ENCODE measurements at regions not wholly inside any gene's neighbourhood (a gene's known extent, or its start where the extent isn't known, plus 50 kb on each side); places are given as distances from the start of the nearest gene placed in this dataset.

DNA sequence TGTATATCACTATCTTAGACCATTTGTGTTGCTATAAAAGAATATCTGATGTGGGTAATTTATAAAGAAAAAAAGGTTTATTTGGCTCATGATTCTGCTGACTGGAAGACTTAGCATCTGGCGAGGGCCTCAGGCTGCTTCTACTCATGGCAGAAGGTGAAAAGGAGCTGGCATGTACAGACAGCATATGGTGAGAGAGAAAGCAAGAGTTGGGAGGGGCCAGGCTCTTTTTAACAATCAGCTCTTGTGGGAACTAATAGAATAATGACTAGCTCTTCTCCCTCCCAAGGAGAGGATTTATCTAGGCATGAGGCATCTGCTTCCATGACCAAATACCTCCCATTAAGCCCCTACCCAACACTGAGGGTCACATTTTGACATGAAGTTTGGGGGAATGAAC lies 130.2 kb upstream of the SV2C start:
- TF ChIP-seq, protein P1, sequence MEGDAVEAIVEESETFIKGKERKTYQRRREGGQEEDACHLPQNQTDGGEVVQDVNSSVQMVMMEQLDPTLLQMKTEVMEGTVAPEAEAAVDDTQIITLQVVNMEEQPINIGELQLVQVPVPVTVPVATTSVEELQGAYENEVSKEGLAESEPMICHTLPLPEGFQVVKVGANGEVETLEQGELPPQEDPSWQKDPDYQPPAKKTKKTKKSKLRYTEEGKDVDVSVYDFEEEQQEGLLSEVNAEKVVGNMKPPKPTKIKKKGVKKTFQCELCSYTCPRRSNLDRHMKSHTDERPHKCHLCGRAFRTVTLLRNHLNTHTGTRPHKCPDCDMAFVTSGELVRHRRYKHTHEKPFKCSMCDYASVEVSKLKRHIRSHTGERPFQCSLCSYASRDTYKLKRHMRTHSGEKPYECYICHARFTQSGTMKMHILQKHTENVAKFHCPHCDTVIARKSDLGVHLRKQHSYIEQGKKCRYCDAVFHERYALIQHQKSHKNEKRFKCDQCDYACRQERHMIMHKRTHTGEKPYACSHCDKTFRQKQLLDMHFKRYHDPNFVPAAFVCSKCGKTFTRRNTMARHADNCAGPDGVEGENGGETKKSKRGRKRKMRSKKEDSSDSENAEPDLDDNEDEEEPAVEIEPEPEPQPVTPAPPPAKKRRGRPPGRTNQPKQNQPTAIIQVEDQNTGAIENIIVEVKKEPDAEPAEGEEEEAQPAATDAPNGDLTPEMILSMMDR (IDR thresholded peaks at IDR 0.05) = no peak
- TF ChIP-seq POLR2A (IDR thresholded peaks at IDR 0.05) = no peak
- intact Hi-C loops (cut with DNase I) = no loop called here
- no peak for DNase-seq
- H3K4me1 ChIP-seq = no peaks in the 10 kb centered on the region
- no peak overlapping the region for H3K27ac ChIP-seq
- 74 to 79% methylated on average over 1 of the region's 1 CpG for WGBS, 2 donors
- no peaks in the 10 kb centered on the region for H3K27me3 ChIP-seq
- no peak overlapping the region for H3K4me3 ChIP-seq (replicated peaks in 1 of 3)
- no peaks in the 10 kb centered on the region for H3K9me3 ChIP-seq
- H3K36me3 ChIP-seq = no peaks in the 10 kb centered on the region

DNA sequence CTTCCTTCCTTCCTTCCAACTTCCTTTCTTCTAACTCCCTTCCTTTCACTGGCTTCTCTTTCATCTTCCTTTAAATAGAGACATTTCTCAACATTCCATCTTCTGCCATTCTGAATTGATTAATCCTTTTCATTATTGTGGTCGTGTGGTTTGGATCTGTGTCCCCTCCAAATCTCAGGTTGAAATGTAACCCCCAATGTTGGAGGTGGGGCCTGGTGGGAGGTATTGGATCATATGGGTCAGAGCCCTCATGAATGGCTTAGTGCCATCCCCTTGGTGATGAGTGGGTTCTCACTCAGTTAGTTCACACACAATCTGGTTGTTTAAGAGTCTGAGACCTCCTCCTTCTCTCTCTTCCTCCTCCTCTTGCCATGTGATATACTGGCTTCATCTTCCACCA lies 130.9 kb upstream of the SV2C start:
- WGBS, 2 donors = 66% methylated on average over 1 of the region's 1 CpG
- intact Hi-C loops (cut with DNase I) = no loop called here
- no peak overlapping the region for H3K4me3 ChIP-seq (replicated peaks in 1 of 3)
- no peaks in the 10 kb centered on the region for H3K27me3 ChIP-seq
- H3K27ac ChIP-seq = no peak overlapping the region
- no peak for TF ChIP-seq POLR2A (IDR thresholded peaks at IDR 0.05)
- TF ChIP-seq, protein P1 (IDR thresholded peaks at IDR 0.05) = no peak
- no peaks in the 10 kb centered on the region for H3K4me1 ChIP-seq
- H3K36me3 ChIP-seq = no peaks in the 10 kb centered on the region
- no peaks in the 10 kb centered on the region for H3K9me3 ChIP-seq
- DNase-seq = no peak

DNA sequence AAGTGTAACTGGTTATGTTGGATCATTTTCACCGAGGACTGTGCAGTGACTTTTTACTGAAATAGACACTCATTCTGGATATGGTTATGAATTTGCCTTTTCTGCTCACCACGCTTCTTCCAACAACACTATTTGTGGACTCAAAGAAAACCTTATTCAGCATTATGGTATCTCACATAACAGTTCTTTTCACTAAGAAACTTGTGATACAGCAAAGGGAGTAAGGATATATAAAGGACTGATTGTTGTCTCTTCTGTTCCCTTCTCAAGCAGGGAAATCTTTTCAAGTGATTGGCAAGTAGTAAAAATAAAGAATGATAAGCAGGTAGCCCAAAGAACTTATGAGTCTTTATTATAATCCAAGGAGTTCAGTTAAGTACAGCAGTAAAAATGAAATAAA lies 131.5 kb upstream of the SV2C start:
- Histone ChIP-seq H3K27me3 (no peaks in the 10 kb centered on the region), H3K27ac (no peak overlapping the region), H3K4me3 (replicated peaks in 1 of 3) (no peak overlapping the region), H3K9me3 (no peaks in the 10 kb centered on the region), H3K4me1 (no peaks in the 10 kb centered on the region), H3K36me3 (no peaks in the 10 kb centered on the region)
- TF ChIP-seq, protein P1 (IDR thresholded peaks at IDR 0.05) = no peak
- TF ChIP-seq POLR2A (IDR thresholded peaks at IDR 0.05) = no peak
- intact Hi-C loops (cut with DNase I) = no loop called here
- no peak for DNase-seq
- 80 to 89% methylated on average over 2 of the region's 2 CpGs for WGBS, 2 donors

DNA sequence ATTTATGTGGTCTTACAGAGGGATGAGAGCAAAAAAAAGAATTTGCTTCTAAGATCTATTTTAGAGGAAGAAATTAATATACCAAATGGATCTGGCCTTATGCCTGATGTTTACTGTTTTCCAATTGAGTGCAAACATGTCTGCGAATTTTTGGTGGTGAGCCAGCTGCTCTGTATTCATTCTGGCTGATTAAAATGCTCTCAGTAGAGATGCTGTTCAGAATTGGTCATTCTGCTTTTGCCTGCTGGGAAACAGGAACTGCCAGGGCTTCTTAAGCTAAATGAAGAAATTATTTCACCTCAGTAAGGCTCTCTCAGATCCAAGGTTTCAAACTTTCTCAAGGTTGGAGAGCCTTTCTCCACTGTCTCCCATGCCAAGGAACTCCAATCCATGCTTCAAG lies 132.0 kb upstream of the SV2C start:
- Histone ChIP-seq H3K36me3 (no peaks in the 10 kb centered on the region), H3K4me1 (no peaks in the 10 kb centered on the region), H3K27ac (no peak overlapping the region), H3K9me3 (no peaks in the 10 kb centered on the region), H3K4me3 (replicated peaks in 1 of 3) (no peak overlapping the region), H3K27me3 (no peaks in the 10 kb centered on the region)
- DNase-seq = no peak
- TF ChIP-seq, protein P1 (IDR thresholded peaks at IDR 0.05) = no peak
- TF ChIP-seq POLR2A (IDR thresholded peaks at IDR 0.05) = no peak
- 33 to 38% methylated on average over 1 of the region's 1 CpG for WGBS, 2 donors
- intact Hi-C loops (cut with DNase I) = no loop called here

DNA sequence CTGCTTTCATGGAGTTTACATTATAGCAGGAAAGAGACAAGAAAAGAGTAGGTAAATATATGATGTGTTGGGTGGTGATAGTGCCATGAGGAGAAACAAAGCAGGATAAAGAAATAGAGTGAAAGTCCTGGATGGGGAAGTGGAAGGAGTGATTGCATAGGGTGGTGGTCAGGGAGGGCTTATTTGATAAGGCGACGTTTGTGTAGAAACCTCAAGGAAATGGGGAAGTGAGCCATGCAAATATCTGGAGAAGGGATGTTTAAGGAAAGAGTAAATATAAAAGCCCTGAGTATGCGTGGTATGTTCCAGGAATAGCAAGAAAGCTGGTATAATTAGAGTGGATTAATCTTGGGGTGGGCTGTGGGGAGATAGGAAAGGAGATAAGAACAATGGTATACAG lies 134.7 kb upstream of the SV2C start:
- no peaks in the 10 kb centered on the region for H3K4me1 ChIP-seq
- no peak for DNase-seq
- intact Hi-C loops (cut with DNase I) = no loop called here
- no peak overlapping the region for H3K27ac ChIP-seq
- WGBS, 2 donors = 73 to 81% methylated on average over 3 of the region's 3 CpGs
- no peaks in the 10 kb centered on the region for H3K27me3 ChIP-seq
- TF ChIP-seq, protein P1 (IDR thresholded peaks at IDR 0.05) = no peak
- TF ChIP-seq POLR2A (IDR thresholded peaks at IDR 0.05) = no peak
- no peaks in the 10 kb centered on the region for H3K36me3 ChIP-seq
- H3K4me3 ChIP-seq (replicated peaks in 1 of 3) = no peak overlapping the region
- no peaks in the 10 kb centered on the region for H3K9me3 ChIP-seq

Data from thyroid gland (tissue), 4 donors.